ENCODE measurements at regions not wholly inside any gene's neighbourhood (a gene's known extent, or its start where the extent isn't known, plus 50 kb on each side); places are given as distances from the start of the nearest gene placed in this dataset.
A peak's percentile ranks its signal among the peaks of the same experiment; 100 is the strongest.

DNA sequence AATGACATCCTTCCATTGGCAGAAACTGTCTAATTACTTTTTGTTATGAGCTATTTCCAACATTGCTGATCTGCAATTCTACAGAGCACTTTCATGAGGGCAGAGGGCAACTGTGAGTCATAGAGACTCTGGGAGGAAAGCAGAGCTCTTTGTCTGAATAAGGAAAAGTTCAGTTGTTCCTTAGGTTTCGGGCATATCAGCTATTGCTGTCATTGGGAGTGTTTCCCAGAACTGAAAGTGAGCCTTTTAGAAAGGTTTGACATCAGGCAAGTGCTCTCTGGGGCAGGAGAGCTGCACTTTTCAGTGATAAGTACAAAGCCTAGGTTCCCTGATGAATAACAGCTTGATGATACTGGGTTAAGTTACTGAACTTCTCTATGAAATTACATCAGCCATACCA is 119.2 kb upstream of the EDNRA start:
- Histone ChIP-seq H3K36me3 (no peaks in the 10 kb centered on the region), H3K27ac (peak overlapping the region in 7 of 8 donors; percentile 34 to 77 (median 70)), H3K4me1 (no peaks in the 10 kb centered on the region), H3K27me3 (replicated peaks in 1 of 7) (no peaks in the 10 kb centered on the region), H3K9me3 (no peaks in the 10 kb centered on the region), H3K4me3 (no peak overlapping the region)
- 19 to 60% (median 45%) methylated on average over 1 of the region's 1 CpG for WGBS, 5 donors
- no peak for DNase-seq
- intact Hi-C loops (cut with DNase I; ENCODE audit: low total_unique reads), result no loop called here
- TF ChIP-seq POLR2AphosphoS5 (IDR thresholded peaks at IDR 0.05) (peak in 1 of 3 donors; percentile 29), POLR2A (IDR thresholded peaks at IDR 0.05) (no peak)
- TF ChIP-seq, protein P1, sequence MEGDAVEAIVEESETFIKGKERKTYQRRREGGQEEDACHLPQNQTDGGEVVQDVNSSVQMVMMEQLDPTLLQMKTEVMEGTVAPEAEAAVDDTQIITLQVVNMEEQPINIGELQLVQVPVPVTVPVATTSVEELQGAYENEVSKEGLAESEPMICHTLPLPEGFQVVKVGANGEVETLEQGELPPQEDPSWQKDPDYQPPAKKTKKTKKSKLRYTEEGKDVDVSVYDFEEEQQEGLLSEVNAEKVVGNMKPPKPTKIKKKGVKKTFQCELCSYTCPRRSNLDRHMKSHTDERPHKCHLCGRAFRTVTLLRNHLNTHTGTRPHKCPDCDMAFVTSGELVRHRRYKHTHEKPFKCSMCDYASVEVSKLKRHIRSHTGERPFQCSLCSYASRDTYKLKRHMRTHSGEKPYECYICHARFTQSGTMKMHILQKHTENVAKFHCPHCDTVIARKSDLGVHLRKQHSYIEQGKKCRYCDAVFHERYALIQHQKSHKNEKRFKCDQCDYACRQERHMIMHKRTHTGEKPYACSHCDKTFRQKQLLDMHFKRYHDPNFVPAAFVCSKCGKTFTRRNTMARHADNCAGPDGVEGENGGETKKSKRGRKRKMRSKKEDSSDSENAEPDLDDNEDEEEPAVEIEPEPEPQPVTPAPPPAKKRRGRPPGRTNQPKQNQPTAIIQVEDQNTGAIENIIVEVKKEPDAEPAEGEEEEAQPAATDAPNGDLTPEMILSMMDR (IDR thresholded peaks at IDR 0.05 in 8 of 11, conservative IDR thresholded peaks at IDR 0.05 in 3 of 11), result no peak

DNA sequence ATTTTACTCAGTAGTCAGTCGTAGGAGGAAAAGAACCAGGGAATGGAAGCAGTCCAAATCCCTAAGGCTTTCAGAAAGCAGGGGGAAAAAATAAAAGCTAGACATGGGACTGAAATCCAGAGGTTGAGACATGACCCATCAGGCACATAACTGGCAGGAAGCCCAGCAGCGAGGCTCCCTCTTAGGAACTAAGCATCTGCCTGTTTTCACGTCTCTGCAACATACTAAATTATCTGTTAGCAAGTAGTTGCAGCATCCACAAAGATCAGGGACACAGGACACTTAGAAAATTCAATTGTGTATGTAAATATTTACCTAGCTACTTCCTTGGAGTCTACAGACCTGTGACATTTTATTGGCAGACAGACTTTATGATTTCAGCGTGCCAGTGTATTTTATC is 118.0 kb upstream of the EDNRA start:
- no peaks in the 10 kb centered on the region for H3K4me1 ChIP-seq
- 58 to 74% (median 63%) methylated on average over 4 of the region's 4 CpGs for WGBS, 5 donors
- TF ChIP-seq POLR2A (IDR thresholded peaks at IDR 0.05) (no peak), POLR2AphosphoS5 (IDR thresholded peaks at IDR 0.05) (peak in 1 of 3 donors; percentile 24)
- no peaks in the 10 kb centered on the region for H3K9me3 ChIP-seq
- no peak overlapping the region for H3K4me3 ChIP-seq
- intact Hi-C loops (cut with DNase I; ENCODE audit: low total_unique reads), result no loop called here
- peak overlapping the region in 5 of 8 donors; percentile 62 to 77 (median 71) for H3K27ac ChIP-seq
- no peaks in the 10 kb centered on the region for H3K36me3 ChIP-seq
- no peaks in the 10 kb centered on the region for H3K27me3 ChIP-seq (replicated peaks in 1 of 7)
- no peak for DNase-seq

DNA sequence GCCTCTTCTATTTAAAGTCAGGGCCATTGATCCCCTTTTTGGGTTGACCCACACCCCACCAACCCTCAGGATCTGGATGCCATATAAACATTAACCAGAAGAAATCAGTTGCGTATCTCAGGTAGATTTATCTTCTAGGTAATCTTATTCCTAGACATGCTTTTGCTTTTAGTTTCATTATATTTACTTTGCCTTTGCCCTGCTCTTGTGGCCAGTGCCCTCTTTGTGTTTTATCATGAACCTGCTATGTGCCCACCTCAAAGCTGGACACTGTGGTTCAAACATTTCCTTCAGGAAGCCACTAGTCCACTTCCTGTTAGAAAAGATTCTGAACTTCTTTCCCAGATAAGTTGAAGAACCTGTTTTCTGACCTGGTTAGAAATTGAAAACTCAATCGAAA is 117.4 kb upstream of the EDNRA start:
- TF ChIP-seq, protein P1 (IDR thresholded peaks at IDR 0.05 in 8 of 11, conservative IDR thresholded peaks at IDR 0.05 in 3 of 11), result no peak
- TF ChIP-seq POLR2AphosphoS5 (IDR thresholded peaks at IDR 0.05) (no peak), POLR2A (IDR thresholded peaks at IDR 0.05) (no peak)
- Histone ChIP-seq H3K36me3 (no peaks in the 10 kb centered on the region), H3K9me3 (no peaks in the 10 kb centered on the region), H3K4me3 (no peak overlapping the region), H3K4me1 (no peaks in the 10 kb centered on the region), H3K27me3 (replicated peaks in 1 of 7) (no peaks in the 10 kb centered on the region), H3K27ac (peak overlapping the region in 2 of 8 donors; percentile 73 to 77)
- DNase-seq, result no peak
- WGBS, 5 donors, result 79 to 89% (median 89%) methylated on average over 2 of the region's 2 CpGs
- intact Hi-C loops (cut with DNase I; ENCODE audit: low total_unique reads), result no loop called here

DNA sequence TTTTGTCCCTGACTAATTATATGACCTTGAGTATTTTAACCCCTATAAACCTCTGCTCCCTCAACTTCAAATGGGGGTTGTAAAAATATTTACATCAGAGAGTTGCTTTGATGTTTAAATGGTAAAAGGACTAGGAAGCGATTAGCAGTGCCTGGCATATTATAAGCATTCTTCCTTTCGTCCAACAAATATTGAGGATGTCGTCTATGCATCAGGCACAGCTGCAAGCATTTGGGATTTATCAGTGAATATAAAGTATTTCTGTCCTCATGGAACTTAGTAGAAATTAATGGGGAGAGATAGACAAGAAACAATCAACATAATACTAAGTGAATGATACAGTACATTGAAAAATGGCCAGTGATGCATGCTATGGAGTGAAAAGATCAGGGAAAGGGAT is 115.5 kb upstream of the EDNRA start:
- H3K27me3 ChIP-seq (replicated peaks in 1 of 7), result no peaks in the 10 kb centered on the region
- intact Hi-C loops (cut with DNase I; ENCODE audit: low total_unique reads), result no loop called here
- H3K27ac ChIP-seq, result no peak overlapping the region
- no peaks in the 10 kb centered on the region for H3K36me3 ChIP-seq
- H3K9me3 ChIP-seq, result no peaks in the 10 kb centered on the region
- DNase-seq, result no peak
- no peak overlapping the region for H3K4me3 ChIP-seq
- H3K4me1 ChIP-seq, result no peaks in the 10 kb centered on the region
- WGBS, 5 donors, result 66 to 85% (median 72%) methylated on average over 3 of the region's 3 CpGs
- TF ChIP-seq POLR2AphosphoS5 (IDR thresholded peaks at IDR 0.05) (no peak), POLR2A (IDR thresholded peaks at IDR 0.05) (no peak)
- TF ChIP-seq, protein P1 (IDR thresholded peaks at IDR 0.05 in 8 of 11, conservative IDR thresholded peaks at IDR 0.05 in 3 of 11), result no peak

DNA sequence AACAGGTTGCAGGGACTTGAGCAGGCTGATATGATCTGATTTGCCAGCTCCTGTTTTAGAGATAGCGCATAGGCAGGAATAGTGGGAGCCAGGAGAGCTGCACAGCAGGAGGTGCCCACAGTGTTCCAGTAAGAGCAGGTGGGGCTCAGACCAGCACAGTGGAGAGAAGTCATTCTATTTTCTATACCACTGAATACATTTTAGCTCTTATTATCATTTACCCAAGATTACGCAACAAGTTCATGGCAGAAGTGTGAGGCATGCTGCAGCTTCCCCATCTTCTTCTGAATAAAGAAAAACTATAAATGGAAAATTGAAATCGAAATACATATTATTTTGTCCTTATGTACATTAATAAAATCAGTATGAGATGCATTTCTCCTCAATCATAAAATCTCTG is 114.7 kb upstream of the EDNRA start:
- TF ChIP-seq, protein P1 (IDR thresholded peaks at IDR 0.05 in 8 of 11, conservative IDR thresholded peaks at IDR 0.05 in 3 of 11), result no peak
- no peak for TF ChIP-seq POLR2AphosphoS5 (IDR thresholded peaks at IDR 0.05)
- no peak for TF ChIP-seq POLR2A (IDR thresholded peaks at IDR 0.05)
- 78 to 93% (median 87%) methylated on average over 3 of the region's 3 CpGs for WGBS, 5 donors

More for the DNA sequence above, 114.7 kb upstream of the EDNRA start:
- H3K4me3 ChIP-seq, result no peak overlapping the region
- no peaks in the 10 kb centered on the region for H3K9me3 ChIP-seq
- H3K27me3 ChIP-seq (replicated peaks in 1 of 7), result no peaks in the 10 kb centered on the region
- H3K4me1 ChIP-seq, result no peaks in the 10 kb centered on the region
- intact Hi-C loops (cut with DNase I; ENCODE audit: low total_unique reads), result no loop called here
- DNase-seq, result no peak
- no peaks in the 10 kb centered on the region for H3K36me3 ChIP-seq
- H3K27ac ChIP-seq, result no peak overlapping the region
